Ovary (tissue), 7 donors: ENCODE measurements at regions not wholly inside any gene's neighbourhood (a gene's known extent, or its start where the extent isn't known, plus 50 kb on each side); places are given as distances from the start of the nearest gene placed in this dataset.

Experiments used
- DNase-seq, 5 donors: peaks; one replicate each; pipeline ENCODE4 v3.0.0-alpha.2; 2019 to 2020
- H3K27ac ChIP-seq, 2 donors: fragments of 200-600 bp; one replicate each; pipeline versions ENCODE4 v1.5.1 to v1.8.0; 2019 to 2022
- H3K27me3 ChIP-seq: fragments of 200-600 bp; one replicate; pipeline ENCODE4 v1.8.0; 2022
- H3K36me3 ChIP-seq: fragments of 200-600 bp; sonication (generic); one replicate; pipeline ENCODE4 v1.5.1; 2019
- H3K4me1 ChIP-seq: one replicate; pipeline ENCODE4 v1.8.1; 2013; ENCODE audit warnings: mild to moderate bottlenecking, moderate library complexity; ENCODE audit not compliant: insufficient read depth
- H3K4me3 ChIP-seq: fragments of 200-600 bp; sonication (generic); one replicate; pipeline ENCODE4 v1.5.1; 2017
- H3K9me3 ChIP-seq, 2 donors: fragments of 200-600 bp in 1 of 2; sonication (generic) in 1 of 2; one replicate each; pipeline versions ENCODE4 v1.5.1 to v1.8.1; 2013 to 2019; ENCODE audit warnings: mild to moderate bottlenecking in 1 of 2, moderate library complexity in 1 of 2
- EP300 ChIP-seq: sonication (generic); formaldehyde crosslinking; IDR thresholded peaks from one replicate; pipeline ENCODE4 v1.6.1; 2017; ENCODE audit warnings: antibody characterized with exemption
- POLR2A ChIP-seq: fragments of 450-650 bp; IDR thresholded peaks from one replicate; pipeline ENCODE4 v1.6.1; 2017; ENCODE audit warnings: antibody characterized with exemption, mild to moderate bottlenecking, moderate library complexity
- WGBS, 3 donors: extraction: QIAGEN DNeasy Blood & Tissue Kit in 1 of 3; methylation state at CpG; one replicate each; pipeline versions ENCODE4 v1.1.5 to v1.1.7; 2013 to 2017; 5-methylcytosine and 5-hydroxymethylcytosine counted together
- intact Hi-C, 4 donors: fragments of 100-400 bp; cut with DNase I; formaldehyde crosslinking; loops; one replicate each; pipeline versions ENCODE4 v1.11.0 to v1.15.1; 2022 to 2023
- TF ChIP-seq, protein P1 (sequence below), 3 donors: fragments of 450-650 bp in 2 of 3; fragments of 200-600 bp in 1 of 3; IDR thresholded peaks; one replicate each; pipeline versions ENCODE4 v1.5.1 to v1.8.0; 2016 to 2022; ENCODE audit warnings: antibody characterized with exemption in 3 of 3, mild to moderate bottlenecking in 1 of 3
- donor health status: DM: no; HTN: no; CAD: no; lungs with moderate emphysema.
- donor health status: DM: no; HTN: no; CAD: no.
- donor health status: Bipolar disorder and iron deficiency.
- donor health status: DM: no; HTN: no; CAD: no.
- donor health status: DM: yes; HTN: yes; CAD: no.

DNA sequence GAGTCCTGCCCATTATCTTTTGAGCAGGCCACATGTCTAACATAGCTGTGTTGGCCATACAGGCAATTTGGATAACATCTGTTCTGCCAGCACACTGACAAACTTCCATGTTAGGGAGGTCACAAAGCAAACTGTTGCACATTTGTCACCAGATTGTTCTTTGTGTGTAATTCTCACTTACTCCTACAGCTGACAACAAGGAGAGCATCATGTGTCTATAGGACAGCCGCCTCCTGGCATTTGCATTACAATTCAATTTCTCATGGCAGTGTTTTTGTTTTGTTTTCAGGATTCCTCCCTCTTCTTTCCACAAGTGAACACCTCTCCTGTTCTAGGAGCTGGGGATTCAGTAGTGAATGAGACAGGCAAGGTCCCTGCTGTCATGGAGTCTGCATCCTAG lies 94.3 kb upstream of the LEF1 start:
- intact Hi-C loops = no loop called here
- Histone ChIP-seq H3K9me3 (no peaks in the 10 kb centered on the region), H3K36me3 (no peaks in the 10 kb centered on the region), H3K4me1 (no peaks in the 10 kb centered on the region), H3K27me3 (no peaks in the 10 kb centered on the region), H3K27ac (no peak overlapping the region), H3K4me3 (no peak overlapping the region)
- 83 to 100% (median 97%) methylated on average over 1 of the region's 1 CpG for WGBS, 3 donors
- TF ChIP-seq POLR2A (no peak), EP300 (no peak)
- TF ChIP-seq, protein P1, sequence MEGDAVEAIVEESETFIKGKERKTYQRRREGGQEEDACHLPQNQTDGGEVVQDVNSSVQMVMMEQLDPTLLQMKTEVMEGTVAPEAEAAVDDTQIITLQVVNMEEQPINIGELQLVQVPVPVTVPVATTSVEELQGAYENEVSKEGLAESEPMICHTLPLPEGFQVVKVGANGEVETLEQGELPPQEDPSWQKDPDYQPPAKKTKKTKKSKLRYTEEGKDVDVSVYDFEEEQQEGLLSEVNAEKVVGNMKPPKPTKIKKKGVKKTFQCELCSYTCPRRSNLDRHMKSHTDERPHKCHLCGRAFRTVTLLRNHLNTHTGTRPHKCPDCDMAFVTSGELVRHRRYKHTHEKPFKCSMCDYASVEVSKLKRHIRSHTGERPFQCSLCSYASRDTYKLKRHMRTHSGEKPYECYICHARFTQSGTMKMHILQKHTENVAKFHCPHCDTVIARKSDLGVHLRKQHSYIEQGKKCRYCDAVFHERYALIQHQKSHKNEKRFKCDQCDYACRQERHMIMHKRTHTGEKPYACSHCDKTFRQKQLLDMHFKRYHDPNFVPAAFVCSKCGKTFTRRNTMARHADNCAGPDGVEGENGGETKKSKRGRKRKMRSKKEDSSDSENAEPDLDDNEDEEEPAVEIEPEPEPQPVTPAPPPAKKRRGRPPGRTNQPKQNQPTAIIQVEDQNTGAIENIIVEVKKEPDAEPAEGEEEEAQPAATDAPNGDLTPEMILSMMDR (IDR thresholded peaks at IDR 0.05) = no peak
- no peak for DNase-seq

DNA sequence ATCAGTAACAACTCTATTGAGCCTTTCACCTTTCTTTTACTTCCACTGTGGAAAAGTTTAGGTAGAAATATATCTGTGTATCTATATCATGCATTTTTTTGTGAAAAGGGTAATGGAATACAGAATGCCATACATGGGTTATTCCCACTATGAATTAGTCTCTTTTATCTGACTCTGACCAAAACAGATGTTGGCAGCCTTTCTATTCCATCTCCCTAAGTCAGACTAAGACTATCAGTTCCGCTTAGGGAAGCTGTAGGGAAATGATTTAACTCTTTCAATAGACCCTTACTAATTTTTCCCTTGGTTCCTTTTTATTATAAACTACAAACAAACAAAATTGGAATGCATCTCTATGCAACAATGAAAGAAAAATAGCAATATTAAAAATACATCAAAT lies 92.3 kb upstream of the LEF1 start:
- Histone ChIP-seq H3K9me3 (no peaks in the 10 kb centered on the region), H3K4me3 (no peak overlapping the region), H3K36me3 (no peaks in the 10 kb centered on the region), H3K27ac (no peak overlapping the region), H3K27me3 (no peaks in the 10 kb centered on the region), H3K4me1 (no peaks in the 10 kb centered on the region)
- WGBS, 3 donors = 10 to 17% (median 16%) methylated on average over 1 of the region's 1 CpG
- TF ChIP-seq EP300 (no peak), POLR2A (no peak)
- TF ChIP-seq, protein P1 (IDR thresholded peaks at IDR 0.05) = no peak
- DNase-seq = no peak
- intact Hi-C loops = no loop called here

DNA sequence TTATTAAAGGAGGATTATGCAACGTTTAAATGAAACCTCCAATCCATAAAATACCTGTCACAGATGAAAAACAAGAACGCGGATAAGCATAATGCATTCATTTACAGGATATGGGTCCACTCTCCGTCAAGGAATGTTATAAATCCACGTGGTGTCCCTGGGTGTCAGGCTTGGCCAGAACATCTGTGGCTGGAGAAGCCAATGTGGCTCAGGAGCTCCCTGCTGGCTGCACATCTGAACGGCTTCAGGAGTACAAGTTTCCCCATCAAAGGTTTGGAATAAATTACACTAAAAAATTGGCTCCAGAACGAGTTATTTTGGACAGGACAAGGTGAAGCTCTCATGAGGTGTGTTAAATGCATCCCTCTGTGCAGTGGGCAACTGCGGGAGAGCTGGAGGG lies 87.8 kb upstream of the LEF1 start:
- no peak overlapping the region for H3K27ac ChIP-seq
- H3K4me3 ChIP-seq = no peak overlapping the region
- no peaks in the 10 kb centered on the region for H3K4me1 ChIP-seq
- no peaks in the 10 kb centered on the region for H3K27me3 ChIP-seq
- intact Hi-C loops = no loop called here
- no peaks in the 10 kb centered on the region for H3K36me3 ChIP-seq
- 58 to 63% (median 61%) methylated on average over 8 of the region's 8 CpGs for WGBS, 3 donors
- H3K9me3 ChIP-seq = no peaks in the 10 kb centered on the region
- DNase-seq = no peak
- TF ChIP-seq EP300 (no peak), POLR2A (no peak)
- TF ChIP-seq, protein P1 (IDR thresholded peaks at IDR 0.05) = no peak

DNA sequence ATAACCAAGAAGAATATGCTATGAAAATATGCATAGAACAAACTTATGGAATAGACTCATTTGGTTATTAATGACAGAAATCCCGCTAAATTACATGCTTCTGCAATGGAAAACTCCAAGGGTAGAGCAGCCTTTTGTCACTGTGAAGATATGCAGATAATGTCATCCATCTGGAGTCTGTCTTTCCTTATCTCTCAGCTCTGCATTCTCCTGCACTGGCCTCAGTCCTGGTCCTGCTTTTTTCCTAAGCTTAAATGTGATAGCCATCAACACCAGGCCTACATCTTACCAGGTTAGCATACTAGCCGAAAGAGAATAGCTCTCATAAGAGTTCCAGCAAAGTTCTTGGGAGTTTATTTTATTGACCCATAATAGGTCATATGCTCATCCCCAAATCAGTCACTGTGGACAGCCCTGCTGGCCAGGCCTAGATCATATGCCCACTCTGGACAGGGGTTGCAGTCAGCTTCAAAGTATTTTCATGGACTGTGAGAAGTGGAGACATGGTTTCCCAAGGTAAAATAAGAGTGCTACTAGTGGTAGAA lies 86.5 kb upstream of the LEF1 start:
- Histone ChIP-seq H3K4me1 (no peaks in the 10 kb centered on the region), H3K36me3 (no peaks in the 10 kb centered on the region), H3K27ac (no peak overlapping the region), H3K9me3 (no peaks in the 10 kb centered on the region), H3K4me3 (no peak overlapping the region), H3K27me3 (no peaks in the 10 kb centered on the region)
- WGBS, 3 donors = 82 to 91% (median 86%) methylated on average over 2 of the region's 2 CpGs
- no peak for DNase-seq
- no peak for TF ChIP-seq POLR2A
- TF ChIP-seq, protein P1 (IDR thresholded peaks at IDR 0.05) = no peak
- no peak for TF ChIP-seq EP300
- intact Hi-C loops = no loop called here

DNA sequence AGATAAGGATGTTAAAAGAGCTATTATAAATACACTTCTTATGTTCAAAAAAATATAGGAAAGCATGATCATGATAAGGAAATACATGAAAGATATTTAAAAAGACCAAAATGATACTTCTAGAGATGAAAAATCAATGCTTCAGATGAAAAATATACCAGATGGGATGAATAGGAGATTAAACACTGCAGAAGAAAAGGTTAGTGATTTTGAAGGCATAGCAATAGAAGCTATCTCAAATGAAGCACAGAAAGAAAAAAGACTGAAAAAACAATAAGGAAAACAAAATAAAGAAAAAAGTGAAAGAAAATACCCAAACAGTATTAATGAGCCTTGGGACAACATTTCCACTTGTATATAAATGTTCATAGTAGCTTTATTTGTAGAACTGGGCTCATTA lies 80.7 kb upstream of the LEF1 start:
- Histone ChIP-seq H3K27ac (no peak overlapping the region), H3K9me3 (no peaks in the 10 kb centered on the region), H3K36me3 (no peaks in the 10 kb centered on the region), H3K27me3 (no peaks in the 10 kb centered on the region), H3K4me1 (no peaks in the 10 kb centered on the region), H3K4me3 (no peak overlapping the region)
- TF ChIP-seq POLR2A (no peak), EP300 (no peak)
- TF ChIP-seq, protein P1 (IDR thresholded peaks at IDR 0.05) = no peak
- intact Hi-C loops = no loop called here
- no peak for DNase-seq
